HG02870 (cell line): ENCODE measurements at regions not wholly inside any gene's neighbourhood (a gene's known extent, or its start where the extent isn't known, plus 50 kb on each side); places are given as distances from the start of the nearest gene placed in this dataset.
"Not testable (repeated sequence)": the region's sequence is repeated elsewhere in the genome, so short reads cannot be mapped to it uniquely, and the experiment has no call there.

ENCODE experiments used
- ATAC-seq: cut with Tn5 transposase; IDR thresholded peaks from one replicate; pipeline ENCODE4 v1.9.1; 2021; ENCODE audit warnings: mild to moderate bottlenecking, moderate library complexity; ENCODE audit not compliant: unreplicated experiment

- no peak for ATAC-seq
Measured at GRCh38 chr6:67175101-67175500, 1460.0 kb upstream of the ADGRB3 start.

- no peak for ATAC-seq
Measured at GRCh38 chr6:67165606-67166005, 1458.6 kb upstream of the EYS start.

- no peak for ATAC-seq
Measured at GRCh38 chr6:67160820-67161219, 1453.8 kb upstream of the EYS start.

- ATAC-seq: no peak
Measured at GRCh38 chr6:67141005-67141404, 1434.0 kb upstream of the EYS start.

- no peak for ATAC-seq
Measured at GRCh38 chr6:67133973-67134372, 1426.9 kb upstream of the EYS start.

GRCh38 chr6:67131827-67132226 lies 1424.8 kb upstream of the EYS start:
- no peak for ATAC-seq

- no peak for ATAC-seq
Measured at GRCh38 chr6:67129780-67130179, 1422.8 kb upstream of the EYS start.

- no peak for ATAC-seq
Measured at GRCh38 chr6:67127041-67127440, 1420.0 kb upstream of the EYS start.

GRCh38 chr6:67121115-67121514 lies 1414.1 kb upstream of the EYS start:
- ATAC-seq: no peak

- ATAC-seq: no peak
Measured at GRCh38 chr6:67112120-67112519, 1405.1 kb upstream of the EYS start.

- no peak for ATAC-seq
Measured at GRCh38 chr6:67102743-67103142, 1395.7 kb upstream of the EYS start.

- ATAC-seq: not testable (repeated sequence)
Measured at GRCh38 chr6:67095618-67096226, 1388.7 kb upstream of the EYS start.

GRCh38 chr6:67094431-67094946 lies 1387.5 kb upstream of the EYS start:
- ATAC-seq: no peak

GRCh38 chr6:67073938-67074337 lies 1366.9 kb upstream of the EYS start:
- ATAC-seq: no peak

GRCh38 chr6:67068781-67069180 lies 1361.8 kb upstream of the EYS start:
- ATAC-seq: no peak

- ATAC-seq: no peak
Measured at GRCh38 chr6:67064323-67064722, 1357.3 kb upstream of the EYS start.

- ATAC-seq: no peak
Measured at GRCh38 chr6:67047996-67048395, 1341.0 kb upstream of the EYS start.

- ATAC-seq: no peak
Measured at GRCh38 chr6:67045076-67045475, 1338.0 kb upstream of the EYS start.

- ATAC-seq: no peak
Measured at GRCh38 chr6:67031451-67031850, 1324.4 kb upstream of the EYS start.

- no peak for ATAC-seq
Measured at GRCh38 chr6:67030861-67031260, 1323.8 kb upstream of the EYS start.

GRCh38 chr6:67016921-67017460 lies 1310.0 kb upstream of the EYS start:
- no peak for ATAC-seq

GRCh38 chr6:67011441-67011840 lies 1304.4 kb upstream of the EYS start:
- ATAC-seq: no peak

- no peak for ATAC-seq
Measured at GRCh38 chr6:67009818-67010217, 1302.8 kb upstream of the EYS start.
